Parathyroid adenoma (tissue), 2 donors: ENCODE measurements at regions not wholly inside any gene's neighbourhood (a gene's known extent, or its start where the extent isn't known, plus 50 kb on each side); places are given as distances from the start of the nearest gene placed in this dataset.

Experiments used
- H2AFZ ChIP-seq: fragments of 300-600 bp; sonication (generic); one replicate; pipeline ENCODE4 v1.7.0; 2017; ENCODE audit warnings: antibody characterized with exemption, mild to moderate bottlenecking
- H3K27ac ChIP-seq: fragments of 300-600 bp; sonication (generic); one replicate; pipeline ENCODE4 v1.7.0; 2017
- H3K27me3 ChIP-seq: fragments of 300-600 bp; sonication (generic); one replicate; pipeline ENCODE4 v1.7.0; 2017; ENCODE audit warnings: low read length; ENCODE audit not compliant: control insufficient read depth, insufficient read depth
- H3K36me3 ChIP-seq: fragments of 300-600 bp; sonication (generic); one replicate; pipeline ENCODE4 v1.7.0; 2017; ENCODE audit warnings: low read length; ENCODE audit not compliant: control insufficient read depth, insufficient read depth
- H3K4me1 ChIP-seq: fragments of 300-600 bp; sonication (generic); one replicate; pipeline ENCODE4 v1.7.0; 2017; ENCODE audit warnings: control low read depth
- H3K4me2 ChIP-seq: fragments of 300-600 bp; sonication (generic); one replicate; pipeline ENCODE4 v1.7.0; 2017; ENCODE audit warnings: low read length
- H3K4me3 ChIP-seq: fragments of 300-600 bp; sonication (generic); one replicate; pipeline ENCODE4 v1.7.0; 2017; ENCODE audit warnings: low read depth, low read length
- H3K79me2 ChIP-seq: fragments of 300-600 bp; sonication (generic); one replicate; pipeline ENCODE4 v1.7.0; 2017; ENCODE audit warnings: control low read depth
- H3K9ac ChIP-seq: fragments of 300-600 bp; sonication (generic); one replicate; pipeline ENCODE4 v1.7.0; 2017; ENCODE audit warnings: mild to moderate bottlenecking
- H3K9me3 ChIP-seq: fragments of 300-600 bp; sonication (generic); one replicate; pipeline ENCODE4 v1.7.0; 2017; ENCODE audit warnings: low read length; ENCODE audit not compliant: control insufficient read depth
- TF ChIP-seq, protein P1 (sequence below): fragments of 300-600 bp; sonication (generic); IDR thresholded peaks from one replicate; pipeline ENCODE4 v1.7.0; 2017; ENCODE audit warnings: antibody characterized with exemption, mild to moderate bottlenecking
- donor health status: primary hyperparathyroidism.

DNA sequence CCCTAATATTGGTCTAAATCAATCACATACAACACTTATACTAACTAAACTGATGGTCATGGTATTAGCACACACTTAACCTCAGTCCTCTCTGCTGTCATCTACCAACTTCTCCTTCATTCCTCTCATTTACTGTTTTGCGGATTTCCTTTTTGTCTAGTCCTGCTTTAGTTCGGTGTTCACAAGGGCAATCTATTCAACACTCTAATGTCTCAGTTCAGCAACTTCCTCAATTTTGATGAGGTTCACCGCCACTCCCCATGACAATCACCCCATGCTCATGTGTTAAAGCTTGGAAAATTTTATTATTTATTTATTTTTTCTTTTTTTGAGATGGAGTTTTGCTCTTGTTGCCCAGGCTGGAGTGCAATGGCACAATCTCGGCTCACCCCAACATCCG is 301.1 kb downstream of the PTPRC start:
- Histone ChIP-seq H3K9me3 (no peaks in the 10 kb centered on the region), H3K4me2 (no peak overlapping the region), H3K4me1 (no peaks in the 10 kb centered on the region), H3K27ac (no peak overlapping the region), H3K9ac (no peak overlapping the region), H2AFZ (no peak overlapping the region), H3K4me3 (no peak overlapping the region), H3K36me3 (no peaks in the 10 kb centered on the region), H3K27me3 (no peaks in the 10 kb centered on the region), H3K79me2 (no peaks in the 10 kb centered on the region)
- TF ChIP-seq, protein P1, sequence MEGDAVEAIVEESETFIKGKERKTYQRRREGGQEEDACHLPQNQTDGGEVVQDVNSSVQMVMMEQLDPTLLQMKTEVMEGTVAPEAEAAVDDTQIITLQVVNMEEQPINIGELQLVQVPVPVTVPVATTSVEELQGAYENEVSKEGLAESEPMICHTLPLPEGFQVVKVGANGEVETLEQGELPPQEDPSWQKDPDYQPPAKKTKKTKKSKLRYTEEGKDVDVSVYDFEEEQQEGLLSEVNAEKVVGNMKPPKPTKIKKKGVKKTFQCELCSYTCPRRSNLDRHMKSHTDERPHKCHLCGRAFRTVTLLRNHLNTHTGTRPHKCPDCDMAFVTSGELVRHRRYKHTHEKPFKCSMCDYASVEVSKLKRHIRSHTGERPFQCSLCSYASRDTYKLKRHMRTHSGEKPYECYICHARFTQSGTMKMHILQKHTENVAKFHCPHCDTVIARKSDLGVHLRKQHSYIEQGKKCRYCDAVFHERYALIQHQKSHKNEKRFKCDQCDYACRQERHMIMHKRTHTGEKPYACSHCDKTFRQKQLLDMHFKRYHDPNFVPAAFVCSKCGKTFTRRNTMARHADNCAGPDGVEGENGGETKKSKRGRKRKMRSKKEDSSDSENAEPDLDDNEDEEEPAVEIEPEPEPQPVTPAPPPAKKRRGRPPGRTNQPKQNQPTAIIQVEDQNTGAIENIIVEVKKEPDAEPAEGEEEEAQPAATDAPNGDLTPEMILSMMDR, result no peak

DNA sequence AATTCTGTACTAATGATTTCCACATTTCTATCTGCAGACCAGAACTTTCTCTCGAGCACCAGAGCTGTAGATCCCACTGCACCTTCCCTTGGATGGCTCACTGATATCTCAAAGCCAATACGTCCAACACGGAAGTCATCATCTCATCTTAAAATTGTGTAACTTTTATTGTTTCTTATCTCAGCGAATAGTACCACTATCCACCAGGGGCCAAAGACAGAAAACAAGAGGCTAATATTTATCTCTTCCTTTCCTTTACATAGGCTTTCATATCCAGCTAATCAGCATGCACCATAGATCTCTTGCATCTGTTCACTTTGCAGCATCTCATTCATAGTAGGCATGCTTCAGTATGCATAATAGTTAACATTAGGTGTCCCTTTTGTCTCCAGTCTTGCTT is 303.6 kb downstream of the PTPRC start:
- Histone ChIP-seq H3K27ac (no peak overlapping the region), H3K4me3 (no peak overlapping the region), H3K9me3 (no peaks in the 10 kb centered on the region), H3K36me3 (no peaks in the 10 kb centered on the region), H3K9ac (no peak overlapping the region), H3K79me2 (no peaks in the 10 kb centered on the region), H3K4me2 (no peak overlapping the region), H3K27me3 (no peaks in the 10 kb centered on the region), H2AFZ (no peak overlapping the region), H3K4me1 (no peaks in the 10 kb centered on the region)
- TF ChIP-seq, protein P1, result no peak

DNA sequence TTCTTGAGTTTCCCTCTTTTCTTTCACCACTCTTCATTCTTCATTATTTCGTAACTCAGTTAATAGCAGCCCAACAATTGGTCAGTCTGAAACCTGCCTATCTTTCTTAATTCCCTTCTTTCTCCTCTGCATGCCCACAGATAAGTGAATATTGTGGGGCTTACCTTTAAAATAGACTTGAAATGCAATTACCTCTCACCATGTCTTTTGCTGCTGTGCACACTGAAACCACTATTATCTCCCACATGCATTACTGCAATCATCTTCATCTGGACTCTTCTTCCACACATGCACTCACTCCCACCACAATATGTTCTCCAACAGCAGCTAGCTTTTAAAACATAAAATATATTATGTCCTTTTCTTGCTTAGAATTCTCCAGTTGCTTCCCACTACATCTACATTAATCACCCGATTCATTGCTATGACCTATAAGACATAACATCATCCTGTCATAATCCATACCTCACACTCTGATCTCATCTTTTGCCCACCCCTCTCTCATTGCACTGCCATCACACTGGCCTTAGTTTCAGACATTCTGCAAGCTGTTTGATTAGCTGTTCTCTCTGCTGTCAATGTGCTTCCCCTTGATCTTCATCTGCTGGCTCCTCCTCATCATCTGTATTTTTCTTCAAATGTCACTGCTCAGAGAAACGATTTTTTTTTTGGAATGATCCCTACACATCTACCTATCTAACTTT is 304.8 kb downstream of the PTPRC start:
- TF ChIP-seq, protein P1, result no peak
- Histone ChIP-seq H2AFZ (no peak overlapping the region), H3K27me3 (no peaks in the 10 kb centered on the region), H3K27ac (no peak overlapping the region), H3K36me3 (no peaks in the 10 kb centered on the region), H3K4me1 (no peaks in the 10 kb centered on the region), H3K9me3 (no peaks in the 10 kb centered on the region), H3K4me2 (no peak overlapping the region), H3K4me3 (no peak overlapping the region), H3K9ac (no peak overlapping the region), H3K79me2 (no peaks in the 10 kb centered on the region)

DNA sequence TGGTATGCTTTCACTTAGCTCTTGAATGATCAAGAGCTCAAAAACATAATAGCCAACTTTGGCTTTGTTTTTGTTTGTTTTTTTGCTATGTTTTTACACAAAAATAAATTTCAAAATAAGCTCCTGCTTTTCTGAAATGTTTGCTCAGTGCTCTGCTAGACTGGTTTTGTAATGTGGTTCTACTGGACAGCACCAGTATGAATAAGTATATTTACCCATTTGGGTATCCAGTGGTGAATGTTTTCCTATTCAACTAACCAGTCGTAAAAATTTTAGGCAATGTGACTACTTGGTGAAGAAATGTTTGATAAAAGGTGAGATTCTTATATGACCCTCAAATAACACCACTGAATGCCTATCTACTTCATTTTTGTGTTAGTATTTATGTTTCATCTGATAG is 308.6 kb downstream of the PTPRC start:
- Histone ChIP-seq H3K9me3 (no peaks in the 10 kb centered on the region), H3K27me3 (no peaks in the 10 kb centered on the region), H3K4me1 (no peaks in the 10 kb centered on the region), H2AFZ (no peak overlapping the region), H3K27ac (no peak overlapping the region), H3K36me3 (no peaks in the 10 kb centered on the region), H3K9ac (no peak overlapping the region), H3K4me2 (no peak overlapping the region), H3K79me2 (no peaks in the 10 kb centered on the region), H3K4me3 (no peak overlapping the region)
- TF ChIP-seq, protein P1, result no peak
